ENCODE measurements at regions not wholly inside any gene's neighbourhood (a gene's known extent, or its start where the extent isn't known, plus 50 kb on each side); places are given as distances from the start of the nearest gene placed in this dataset.

GRCh38 chr11:45554230-45554967 is 111.0 kb downstream of the CHST1 start:
- DNase-seq (ENCODE audit: low read depth): no peak

DNA sequence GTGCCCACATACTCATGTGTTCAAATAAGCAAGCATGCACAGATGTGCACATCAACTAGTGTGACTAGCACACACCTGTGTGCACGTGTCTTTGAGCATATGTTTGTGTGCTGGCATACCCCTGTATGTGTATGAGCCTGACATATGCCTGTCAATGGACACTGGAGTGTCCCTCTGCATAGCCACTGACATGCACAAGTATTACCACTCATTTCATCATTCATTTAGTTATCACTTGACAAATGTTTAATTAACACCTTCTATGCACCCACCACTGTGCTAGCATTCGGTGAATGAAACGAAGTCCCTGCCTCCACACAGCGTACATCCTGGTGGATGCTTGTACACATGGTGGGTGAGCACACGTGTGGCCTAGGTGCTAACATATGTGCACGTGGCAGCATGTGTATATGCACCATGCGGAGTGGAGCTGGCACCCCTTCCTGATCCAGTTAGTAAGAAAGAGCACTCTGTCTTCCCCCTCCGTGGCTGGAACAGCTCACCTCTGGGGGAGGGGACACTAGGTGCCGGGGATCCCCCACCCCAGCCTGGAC is 112.0 kb downstream of the CHST1 start:
- no peak for DNase-seq (ENCODE audit: low read depth)

GRCh38 chr11:45551191-45551713 is 114.2 kb downstream of the CHST1 start:
- DNase-seq (ENCODE audit: low read depth): no peak

GRCh38 chr11:45549257-45549656 is 116.2 kb downstream of the CHST1 start:
- no peak for DNase-seq (ENCODE audit: low read depth)

GRCh38 chr11:45546366-45546765 is 119.1 kb downstream of the CHST1 start:
- no peak for DNase-seq (ENCODE audit: low read depth)

GRCh38 chr11:45544826-45545225 is 120.6 kb downstream of the CHST1 start:
- no peak for DNase-seq (ENCODE audit: low read depth)

- no peak for DNase-seq (ENCODE audit: low read depth)
These were observed 121.5 kb downstream of the CHST1 start for GRCh38 chr11:45543808-45544422.

DNA sequence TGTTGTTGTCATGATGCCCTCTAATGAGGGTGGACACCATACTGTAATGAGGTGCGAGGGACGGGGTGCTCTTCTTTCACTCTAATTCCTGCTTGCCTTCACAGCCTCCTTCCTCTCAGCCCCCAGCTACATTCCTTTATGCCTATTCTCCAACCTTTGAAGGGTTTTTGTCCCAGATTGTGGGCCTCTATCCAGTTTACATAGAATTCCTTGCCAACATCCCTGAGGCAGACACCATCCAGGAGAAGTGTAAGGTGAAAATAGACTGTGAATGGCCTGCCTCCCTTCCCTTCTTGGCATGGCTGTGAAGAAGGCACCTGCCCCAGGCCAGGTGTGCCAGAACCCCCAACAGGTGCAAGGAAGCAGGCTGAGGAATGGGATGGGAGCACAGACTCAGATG is 122.3 kb downstream of the CHST1 start:
- DNase-seq (ENCODE audit: low read depth): no peak

DNA sequence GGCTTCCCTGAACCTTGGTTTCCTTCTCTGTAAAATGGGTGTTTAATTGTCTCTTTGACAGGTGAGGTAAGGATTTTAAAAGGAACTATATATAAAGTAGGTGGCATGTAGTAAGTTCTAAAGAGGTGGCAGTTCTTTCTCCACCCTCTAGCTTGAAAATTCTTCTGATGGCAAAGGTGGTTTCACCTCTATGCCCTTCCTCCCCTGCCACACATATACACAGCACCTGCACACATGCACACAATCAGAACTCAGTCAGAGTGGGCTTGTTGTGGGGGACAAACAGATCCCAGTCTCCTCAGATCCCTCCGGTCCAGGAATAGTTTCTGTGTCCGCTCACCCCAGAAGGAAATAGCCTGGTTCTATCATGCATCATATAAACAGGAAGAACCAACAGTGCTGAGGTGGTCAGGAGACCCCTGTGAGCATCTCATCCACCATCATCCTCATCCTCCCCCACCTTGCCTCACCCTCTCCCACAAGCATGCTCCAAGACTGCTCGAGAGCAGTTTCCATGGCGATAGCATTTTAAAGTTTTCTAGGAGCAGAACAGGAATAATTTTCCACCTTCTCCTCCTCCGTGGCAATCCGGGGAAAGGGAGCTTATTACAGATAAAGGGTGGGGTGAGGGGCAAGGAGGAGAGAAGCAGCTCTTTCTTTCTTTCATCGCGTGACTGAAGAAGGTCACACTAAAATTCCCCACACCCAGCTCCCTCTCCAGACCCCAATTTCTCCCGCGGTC is 123.6 kb downstream of the CHST1 start:
- no peak for DNase-seq (ENCODE audit: low read depth)

- DNase-seq (ENCODE audit: low read depth): no peak
These were observed 126.5 kb downstream of the CHST1 start for GRCh38 chr11:45538939-45539338.

DNA sequence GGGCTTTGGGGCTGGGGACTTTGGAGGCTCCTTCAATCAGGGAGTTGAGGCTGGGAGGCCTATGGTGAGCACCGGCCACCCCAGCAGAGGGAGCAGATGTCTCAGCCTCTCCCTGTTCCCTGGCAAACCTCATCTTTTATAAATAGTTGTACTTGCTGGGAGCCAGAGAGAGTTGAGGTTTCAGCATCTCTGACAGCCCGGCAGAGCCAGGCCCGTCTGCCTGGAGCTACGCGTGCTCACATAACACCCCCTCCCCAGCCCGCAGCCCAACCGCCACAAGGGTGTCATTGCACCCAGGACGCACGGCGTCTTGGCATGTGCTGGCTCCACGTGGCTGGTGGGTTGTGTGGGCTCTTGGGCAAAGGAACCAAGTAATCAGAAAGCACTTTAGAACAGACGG is 127.1 kb downstream of the CHST1 start:
- no peak for DNase-seq (ENCODE audit: low read depth)

DNA sequence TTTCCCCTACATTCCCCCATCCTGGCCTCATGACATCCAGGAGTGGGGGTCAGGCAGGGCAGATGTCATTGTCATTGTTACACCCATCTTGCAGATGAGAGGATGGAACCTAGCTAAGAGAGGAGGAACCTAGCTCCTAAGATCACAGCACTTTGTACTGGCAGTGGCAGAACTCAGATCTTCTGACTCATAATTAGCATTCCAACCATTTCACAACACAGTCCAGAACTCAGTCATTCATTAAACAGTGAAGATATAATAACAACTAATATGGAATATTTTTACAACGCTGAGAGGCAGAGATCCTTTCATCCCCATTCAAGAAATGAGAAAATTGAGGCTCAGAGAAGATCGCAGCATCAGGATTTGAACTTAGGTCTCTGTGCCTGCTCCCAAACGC is 127.8 kb downstream of the CHST1 start:
- no peak for DNase-seq (ENCODE audit: low read depth)

GRCh38 chr11:45535033-45535432 is 130.4 kb downstream of the CHST1 start:
- DNase-seq (ENCODE audit: low read depth): no peak

DNA sequence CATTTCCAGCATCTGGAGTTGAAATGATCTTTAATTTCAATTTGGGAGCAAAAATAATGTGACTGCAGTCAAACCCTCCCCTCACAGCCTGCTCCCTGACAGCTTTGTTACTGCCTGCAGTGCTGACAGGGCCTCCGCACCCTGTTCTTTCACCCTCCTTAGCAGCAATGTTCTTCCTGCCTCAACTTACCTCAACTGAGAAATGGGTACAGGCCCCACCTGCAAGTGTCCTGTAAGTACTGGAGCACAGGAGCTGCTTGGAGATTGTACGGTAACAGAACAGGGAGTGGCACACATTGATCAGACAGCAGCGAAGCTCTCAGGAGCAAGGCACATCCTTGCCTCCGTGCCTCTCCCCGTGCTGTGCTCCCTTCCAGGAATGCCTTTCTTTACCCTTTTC is 131.3 kb downstream of the CHST1 start:
- DNase-seq (ENCODE audit: low read depth): no peak

DNA sequence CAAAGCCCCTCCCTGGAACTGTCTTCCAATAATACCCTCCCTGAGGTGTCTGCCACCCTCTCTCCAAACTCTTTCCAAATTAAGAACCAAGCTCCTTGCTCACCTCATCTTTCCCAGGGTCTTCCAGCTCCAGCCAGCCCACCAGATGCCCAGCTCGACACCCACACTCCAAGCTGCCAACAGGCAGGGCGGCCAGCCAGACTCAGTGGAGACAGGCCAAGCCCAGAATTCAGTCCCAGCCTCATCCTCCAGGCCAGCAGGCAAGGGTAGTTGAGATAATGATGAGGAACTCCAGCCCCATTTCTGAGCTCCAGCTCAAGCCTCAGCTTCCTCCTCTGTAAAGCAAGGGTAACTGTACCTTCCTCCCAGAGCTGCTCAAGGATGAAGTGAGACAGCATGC is 132.9 kb downstream of the CHST1 start:
- no peak for DNase-seq (ENCODE audit: low read depth)

DNA sequence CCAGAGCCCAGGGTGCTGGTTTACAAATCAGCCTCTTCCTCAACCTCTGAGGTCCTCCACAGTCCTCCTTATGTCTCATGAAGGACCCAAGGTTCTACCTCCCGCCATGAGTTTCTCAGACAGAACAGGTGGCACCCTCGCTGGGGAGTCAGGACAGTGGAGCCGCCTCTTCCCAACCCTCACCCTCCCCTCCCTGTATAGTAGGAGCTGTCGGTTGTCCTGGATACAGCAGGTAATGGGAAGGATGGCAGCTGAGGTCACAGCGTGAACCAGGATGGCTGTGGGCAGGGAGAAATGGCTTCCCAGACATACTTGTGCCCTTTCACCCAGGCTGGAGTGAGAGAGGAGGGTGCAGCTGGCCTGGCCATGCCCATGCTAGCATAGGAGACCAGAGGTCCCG is 134.6 kb downstream of the CHST1 start:
- DNase-seq (ENCODE audit: low read depth): no peak

DNA sequence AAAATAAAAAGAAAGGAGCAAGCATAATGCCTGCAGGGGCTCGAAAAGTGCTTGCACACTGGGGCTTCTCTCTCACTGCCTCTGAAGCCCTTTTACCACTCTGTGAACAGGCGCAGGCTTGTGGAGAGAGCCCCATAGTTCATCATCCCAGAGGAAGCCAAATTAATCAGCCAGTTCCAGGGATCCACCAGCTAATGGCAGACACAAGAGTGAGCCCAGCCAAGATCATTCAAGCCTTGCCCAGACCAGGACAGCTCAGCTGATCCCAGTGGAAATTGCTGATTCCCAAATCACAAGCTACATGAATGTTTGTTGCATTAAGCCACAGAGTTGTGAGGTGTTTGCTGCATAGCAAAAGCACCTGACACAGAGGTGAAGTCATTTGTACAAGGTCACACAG is 135.3 kb downstream of the CHST1 start:
- no peak for DNase-seq (ENCODE audit: low read depth)

DNA sequence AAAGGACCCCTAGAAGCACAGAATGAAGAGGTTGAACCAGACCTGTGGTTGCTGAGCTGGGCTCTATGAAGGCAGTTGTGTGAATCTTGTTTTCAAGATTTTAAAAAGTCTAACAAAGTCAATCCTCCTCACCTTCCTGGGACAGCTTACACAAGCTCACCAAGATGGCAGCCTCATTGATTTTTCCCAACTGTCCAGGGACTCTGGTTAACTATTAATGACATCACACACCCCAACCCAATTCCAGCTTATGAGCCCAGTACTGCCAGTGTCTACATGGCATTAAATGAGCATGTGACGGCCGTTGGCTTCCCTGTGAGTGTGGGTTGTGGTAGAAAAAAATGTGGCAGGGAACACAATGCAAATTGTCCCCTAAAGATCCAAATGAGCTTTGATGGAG is 137.0 kb downstream of the CHST1 start:
- no peak for DNase-seq (ENCODE audit: low read depth)

- DNase-seq (ENCODE audit: low read depth): no peak
These were observed 137.5 kb downstream of the CHST1 start for GRCh38 chr11:45527898-45528297.

DNA sequence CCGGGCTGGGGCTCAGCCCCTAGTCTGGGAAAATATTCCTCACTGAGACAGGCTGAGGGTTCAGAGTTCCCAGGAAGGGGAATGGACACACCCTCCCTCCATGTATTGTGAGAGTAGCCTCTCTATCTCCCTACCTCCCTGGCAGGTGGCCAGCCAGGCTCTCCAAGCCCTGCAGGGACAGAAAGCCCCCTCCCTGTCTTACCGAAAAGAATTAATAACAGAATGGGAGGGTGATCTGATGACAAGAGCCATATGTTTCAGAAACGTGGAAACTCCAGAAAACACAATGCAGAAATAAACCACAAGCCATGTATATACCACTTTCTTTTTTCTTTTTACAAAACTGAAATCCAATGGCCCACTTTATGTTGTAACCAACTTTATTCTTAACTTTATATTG is 140.0 kb downstream of the CHST1 start:
- no peak for DNase-seq (ENCODE audit: low read depth)

GRCh38 chr11:45523760-45524159 is 141.7 kb downstream of the CHST1 start:
- no peak for DNase-seq (ENCODE audit: low read depth)

- no peak for DNase-seq (ENCODE audit: low read depth)
These were observed 146.4 kb downstream of the CHST1 start for GRCh38 chr11:45518833-45519535.
